ENCODE measurements at regions not wholly inside any gene's neighbourhood (a gene's known extent, or its start where the extent isn't known, plus 50 kb on each side); places are given as distances from the start of the nearest gene placed in this dataset.

GRCh38 chr18:33871363-33872025, 293.5 kb downstream of the ASXL3 start:
- TF ChIP-seq EZH2 (IDR thresholded peaks at IDR 0.05; ENCODE audit: insufficient read depth, poor library complexity, severe bottlenecking) (no peak), EZH2phosphoT487 (IDR thresholded peaks at IDR 0.05; ENCODE audit: insufficient read depth, low read depth) (no peak)
